Kidney epithelial cell (primary cell): ENCODE measurements at regions not wholly inside any gene's neighbourhood (a gene's known extent, or its start where the extent isn't known, plus 50 kb on each side); places are given as distances from the start of the nearest gene placed in this dataset.

Source experiments
- DNase-seq: peaks from one replicate; pipeline ENCODE4 v3.0.0-alpha.2; 2010; ENCODE audit warnings: low read depth
- H3K27me3 ChIP-seq: 2 replicates; pipeline ENCODE4 v1.6.0; 2011; ENCODE audit warnings: low read length; ENCODE audit not compliant: control insufficient read depth, insufficient read depth
- H3K36me3 ChIP-seq: 2 replicates; pipeline ENCODE4 v1.5.1; 2011; ENCODE audit warnings: low read length; ENCODE audit not compliant: control insufficient read depth, insufficient read depth
- H3K4me3 ChIP-seq: 2 replicates; pipeline ENCODE4 v1.5.1; 2011; ENCODE audit warnings: low read depth, mild to moderate bottlenecking, control low read depth, low read length
- CTCF ChIP-seq: IDR thresholded peaks from 2 replicates; pipeline ENCODE4 v1.5.1; 2011; ENCODE audit warnings: mild to moderate bottlenecking, moderate library complexity, low read length, control low read depth, inconsistent platforms; ENCODE audit not compliant: insufficient read depth, poor library complexity, severe bottlenecking

GRCh38 chr15:96403071-96403470 lies 72.6 kb downstream of the NR2F2 start:
- no peak for DNase-seq
- Histone ChIP-seq H3K4me3 (no peak overlapping the region), H3K36me3 (no peaks in the 10 kb centered on the region), H3K27me3 (peaks cover 2% of the 10 kb centered on the region)
- TF ChIP-seq CTCF = no peak

DNA sequence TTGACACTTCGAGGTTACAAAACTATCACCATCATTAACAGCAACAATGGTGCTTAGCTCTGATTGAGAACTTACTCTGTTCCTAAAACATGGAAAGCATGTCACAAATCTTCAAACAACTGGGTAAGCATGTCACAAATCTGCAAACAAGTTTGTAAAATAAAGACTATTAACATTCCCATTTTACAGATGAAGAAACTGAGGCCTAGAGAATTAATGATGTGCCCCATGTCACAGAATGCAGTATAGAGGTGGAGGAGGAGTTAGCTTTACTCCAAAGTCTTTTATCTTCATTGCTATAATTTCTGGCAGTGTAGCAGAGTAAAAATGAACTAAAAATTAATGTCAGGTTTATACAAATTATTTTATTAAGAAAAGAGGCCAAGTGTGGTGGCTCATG lies 73.4 kb downstream of the NR2F2 start:
- no peak for TF ChIP-seq CTCF
- peaks cover 6% of the 10 kb centered on the region for H3K27me3 ChIP-seq

GRCh38 chr15:96404560-96404959 lies 74.1 kb downstream of the NR2F2 start:
- no peak for DNase-seq
- H3K4me3 ChIP-seq = no peak overlapping the region
- TF ChIP-seq CTCF = no peak
- H3K27me3 ChIP-seq = peaks cover 12% of the 10 kb centered on the region
- no peaks in the 10 kb centered on the region for H3K36me3 ChIP-seq

More for the DNA sequence above, 73.4 kb downstream of the NR2F2 start:
- no peak for DNase-seq
- H3K36me3 ChIP-seq = no peaks in the 10 kb centered on the region
- no peak overlapping the region for H3K4me3 ChIP-seq

DNA sequence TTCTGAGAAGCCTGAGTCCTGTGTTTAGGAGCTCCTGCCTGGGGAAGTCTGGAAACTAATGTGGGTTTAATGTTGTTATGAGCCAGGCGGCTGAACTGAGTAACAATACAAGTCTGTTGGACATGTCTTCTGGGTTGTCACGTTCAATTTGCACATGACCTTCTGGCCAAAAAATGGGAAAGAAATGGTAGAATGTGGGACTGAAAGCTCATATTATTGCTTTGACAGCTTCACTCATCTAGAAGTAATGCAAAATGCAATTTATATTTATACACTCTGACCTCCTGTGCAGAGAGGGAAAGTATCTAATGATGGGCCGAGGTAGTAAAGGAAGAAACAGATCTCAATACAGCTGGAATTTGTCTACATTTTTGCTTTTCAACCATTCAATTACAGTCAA lies 75.8 kb downstream of the NR2F2 start:
- Histone ChIP-seq H3K27me3 (peaks cover 25% of the 10 kb centered on the region), H3K36me3 (no peaks in the 10 kb centered on the region), H3K4me3 (no peak overlapping the region)
- no peak for TF ChIP-seq CTCF
- no peak for DNase-seq

DNA sequence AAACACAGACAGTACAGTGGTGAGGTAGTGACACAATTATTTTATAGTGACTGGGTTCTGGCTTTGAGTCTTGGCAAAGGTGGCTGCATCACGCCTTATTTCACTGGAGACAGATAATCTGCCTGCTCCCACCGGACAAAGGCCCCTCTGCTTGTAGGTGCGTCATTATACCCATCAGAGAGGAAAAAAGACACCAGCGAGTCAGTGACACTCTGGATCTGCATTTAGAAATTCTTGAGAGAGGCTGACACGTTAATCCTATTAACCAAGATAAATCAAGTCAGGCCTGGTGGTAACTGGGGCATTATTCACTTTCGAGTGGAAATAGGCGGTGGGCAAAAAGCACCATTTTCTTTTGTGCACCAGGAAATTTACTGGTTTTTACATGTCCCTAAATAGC lies 76.2 kb downstream of the NR2F2 start:
- TF ChIP-seq CTCF = no peak
- Histone ChIP-seq H3K4me3 (no peak overlapping the region), H3K36me3 (no peaks in the 10 kb centered on the region), H3K27me3 (peaks cover 25% of the 10 kb centered on the region)
- DNase-seq = no peak

DNA sequence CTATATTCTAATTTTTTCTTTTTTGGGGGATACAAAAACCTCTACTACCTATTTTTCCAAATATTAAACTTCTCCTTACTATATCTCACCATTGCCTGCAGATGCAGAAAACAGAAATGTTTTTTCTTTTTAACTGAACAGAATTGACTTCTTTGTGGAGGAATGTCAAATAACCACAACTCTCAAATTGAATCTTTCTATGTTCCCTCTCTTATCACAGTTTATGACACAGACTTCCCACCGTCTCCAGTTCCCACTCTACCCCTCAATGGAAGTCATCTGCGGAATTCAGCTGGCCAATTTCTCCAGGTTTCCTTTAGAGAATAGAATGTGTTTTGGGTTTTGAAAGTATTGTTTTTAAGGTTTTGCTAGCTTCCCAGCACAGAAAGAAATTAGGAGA lies 77.0 kb downstream of the NR2F2 start:
- H3K36me3 ChIP-seq = no peaks in the 10 kb centered on the region
- H3K4me3 ChIP-seq = no peak overlapping the region
- DNase-seq = no peak
- H3K27me3 ChIP-seq = peaks cover 25% of the 10 kb centered on the region
- TF ChIP-seq CTCF = no peak
